ENCODE measurements at regions not wholly inside any gene's neighbourhood (a gene's known extent, or its start where the extent isn't known, plus 50 kb on each side); places are given as distances from the start of the nearest gene placed in this dataset.
A peak's percentile ranks its signal among the peaks of the same experiment; 100 is the strongest.
"Not testable (repeated sequence)": the region's sequence is repeated elsewhere in the genome, so short reads cannot be mapped to it uniquely, and the experiment has no call there.

DNA sequence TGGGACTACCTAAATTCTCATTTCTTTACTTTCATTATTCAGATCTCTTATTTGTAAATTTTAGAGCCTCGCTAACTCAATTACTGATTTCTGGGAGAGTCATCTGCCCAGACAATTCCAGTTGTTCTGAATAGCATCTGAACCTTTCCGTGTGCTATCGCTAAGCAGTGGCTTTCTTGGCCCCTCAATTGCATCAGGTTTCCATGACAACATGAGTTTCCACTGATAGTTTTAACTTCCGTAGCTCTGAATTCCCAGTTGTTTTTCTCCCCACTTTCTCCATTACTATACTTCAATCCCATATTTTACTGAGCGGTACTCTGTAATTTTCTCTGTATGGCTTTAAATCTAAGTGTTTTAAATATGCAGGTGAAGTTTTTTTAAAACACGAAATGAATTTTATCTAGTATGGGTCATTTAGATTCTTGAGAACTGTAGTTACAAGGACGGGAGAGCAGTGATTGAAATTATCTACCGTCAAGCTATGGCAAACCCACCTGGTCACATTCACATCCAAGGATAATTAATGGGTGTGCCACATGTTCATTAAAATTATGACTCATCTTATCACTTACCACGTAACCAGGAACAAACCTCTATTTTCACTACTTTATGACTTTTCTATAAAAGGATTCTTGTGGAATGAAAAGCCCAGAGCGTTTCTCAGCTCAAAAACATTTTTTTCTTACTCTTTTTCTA lies 223.5 kb upstream of the PCSK5 start:
- DNase-seq, result no peak

DNA sequence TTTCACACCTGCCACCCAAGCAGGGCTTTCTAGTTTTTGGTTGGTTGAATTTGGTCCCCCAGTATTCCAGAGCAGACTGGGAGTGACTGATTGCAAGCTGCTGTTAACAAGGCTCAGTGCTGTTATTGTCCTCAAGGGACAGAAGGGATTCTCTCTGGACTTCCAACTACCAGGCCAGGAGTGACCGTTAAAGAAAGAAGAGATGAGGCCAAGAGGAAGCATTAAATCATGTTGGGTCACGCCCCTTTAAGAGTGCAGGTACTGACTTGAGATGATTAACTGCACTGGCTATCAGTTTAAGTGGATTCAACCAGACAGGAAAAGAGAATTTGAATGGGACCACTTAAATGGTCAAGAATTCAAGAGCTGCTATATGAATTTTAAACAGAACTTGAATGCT lies 220.8 kb upstream of the PCSK5 start:
- DNase-seq, result no peak

DNA sequence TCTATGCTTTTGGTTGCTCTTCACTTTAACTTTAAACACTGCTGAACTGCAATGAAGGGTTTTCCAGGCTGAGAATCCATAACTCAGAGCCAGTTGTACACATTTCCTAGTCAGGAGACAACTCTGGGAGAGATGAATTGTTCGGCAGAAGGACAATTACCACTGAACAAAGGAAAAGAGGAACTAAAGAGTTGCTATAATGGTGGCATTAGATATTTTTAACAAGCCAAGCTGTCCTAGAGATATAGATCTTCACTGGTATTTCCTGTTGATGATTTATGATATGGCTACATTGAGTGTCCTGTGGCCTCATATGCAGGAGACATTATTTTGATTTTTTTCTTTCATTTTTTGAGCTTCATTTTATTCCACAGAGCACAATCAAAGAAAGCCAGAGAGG lies 219.1 kb upstream of the PCSK5 start:
- no peak for DNase-seq

DNA sequence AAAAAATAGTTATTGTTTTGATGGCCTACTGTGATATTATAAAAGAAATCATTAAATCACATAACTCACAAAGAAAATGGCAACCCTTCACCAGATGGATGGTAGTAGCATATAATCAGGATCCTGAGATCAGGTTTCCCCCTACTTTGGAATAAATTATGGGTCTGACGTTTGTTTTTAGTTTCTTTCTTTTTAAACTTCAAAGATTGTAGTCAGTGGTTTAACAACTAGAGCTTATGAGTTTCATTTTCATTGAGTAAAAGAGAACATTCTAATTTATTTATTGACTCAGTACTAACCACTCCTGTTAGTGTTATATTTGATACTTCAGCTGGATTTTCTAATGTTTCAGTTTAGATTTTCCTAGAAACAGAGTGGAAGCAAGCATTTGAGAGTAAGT lies 218.0 kb upstream of the PCSK5 start:
- no peak for DNase-seq

DNA sequence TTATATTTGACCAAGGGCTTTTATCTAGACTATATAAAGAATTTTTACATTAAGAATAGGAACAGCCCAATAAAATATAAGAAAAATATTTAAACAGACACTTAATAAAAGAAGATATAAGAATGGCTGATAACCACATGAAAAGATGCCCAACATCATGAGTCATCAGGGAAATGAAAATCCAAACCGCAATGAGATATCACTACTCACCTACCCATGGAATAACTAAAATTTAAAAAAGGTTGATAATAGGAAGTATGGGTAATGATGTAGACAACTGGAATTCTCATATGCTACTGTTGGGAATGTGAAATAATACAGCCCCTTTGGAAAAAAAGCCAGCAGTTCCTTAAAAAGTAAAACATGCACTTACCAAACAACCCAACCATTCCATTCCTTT lies 206.9 kb upstream of the PCSK5 start:
- no peak for DNase-seq

DNA sequence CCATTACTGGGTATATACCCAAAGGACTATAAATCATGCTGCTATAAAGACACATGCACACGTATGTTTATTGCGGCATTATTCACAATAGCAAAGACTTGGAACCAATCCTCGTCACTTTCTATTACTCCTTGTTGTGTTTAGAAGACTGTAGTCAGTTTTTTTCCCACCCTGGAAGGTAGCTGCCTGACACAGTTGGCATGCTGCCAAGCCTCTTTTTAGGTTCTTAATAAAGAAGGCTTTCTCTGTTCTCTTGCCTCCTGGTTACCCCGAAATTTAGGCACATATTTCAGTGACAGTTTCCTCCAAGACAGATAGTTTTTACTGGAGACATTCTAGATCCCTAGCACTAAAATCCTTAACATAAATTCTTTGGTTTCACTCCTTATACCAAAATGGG lies 205.4 kb upstream of the PCSK5 start:
- DNase-seq, result peak in 11 of 51 donors; percentile 0 to 16 (median 5)

GRCh38 chr9:75687359-75687953 lies 203.0 kb upstream of the PCSK5 start:
- DNase-seq, result no peak

- DNase-seq, result not testable (repeated sequence)
Observed at GRCh38 chr9:75690551-75690950, 199.9 kb upstream of the PCSK5 start.

GRCh38 chr9:75691408-75691807 lies 199.1 kb upstream of the PCSK5 start:
- no peak for DNase-seq

DNA sequence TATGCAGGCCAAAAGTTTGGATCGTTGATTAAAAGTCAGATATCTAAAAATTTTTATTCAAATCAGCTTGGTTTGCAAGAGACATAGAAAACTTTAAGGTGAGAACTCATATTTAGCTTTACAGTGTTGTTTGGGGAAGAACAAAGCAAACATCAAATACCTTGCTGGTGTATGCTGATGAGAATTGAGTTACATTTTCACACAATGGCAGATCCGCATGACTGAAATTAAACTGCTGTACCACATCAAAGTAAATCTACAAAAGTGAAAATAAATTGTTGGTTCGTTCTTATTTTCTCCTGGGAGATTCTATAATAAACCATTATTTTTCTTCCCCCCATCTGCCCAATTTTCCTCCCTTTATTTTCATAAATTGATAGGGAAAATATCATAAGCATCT lies 198.2 kb upstream of the PCSK5 start:
- DNase-seq, result no peak

- DNase-seq, result no peak
Observed at GRCh38 chr9:75695921-75696320, 194.6 kb upstream of the PCSK5 start.

DNA sequence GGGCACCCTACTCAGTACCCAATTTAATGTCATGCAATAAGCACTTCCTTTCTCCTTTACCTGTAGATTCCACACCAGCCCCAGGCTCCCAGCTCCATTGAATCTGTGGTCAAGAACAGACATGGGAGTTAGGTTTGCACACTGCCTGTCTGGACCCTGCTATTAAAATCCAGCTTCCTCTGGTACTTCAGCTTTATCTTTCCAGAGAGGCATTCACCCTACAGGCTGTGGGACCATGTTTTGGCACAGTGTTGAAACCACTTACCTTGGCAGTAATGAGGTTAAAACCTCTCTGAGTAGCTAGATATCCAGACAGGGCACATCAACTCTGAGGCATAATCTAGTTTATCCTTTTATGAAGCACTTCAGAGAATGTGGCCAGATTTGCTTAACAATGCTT lies 191.5 kb upstream of the PCSK5 start:
- DNase-seq, result no peak

GRCh38 chr9:75699625-75700251 lies 190.7 kb upstream of the PCSK5 start:
- DNase-seq, result no peak

DNA sequence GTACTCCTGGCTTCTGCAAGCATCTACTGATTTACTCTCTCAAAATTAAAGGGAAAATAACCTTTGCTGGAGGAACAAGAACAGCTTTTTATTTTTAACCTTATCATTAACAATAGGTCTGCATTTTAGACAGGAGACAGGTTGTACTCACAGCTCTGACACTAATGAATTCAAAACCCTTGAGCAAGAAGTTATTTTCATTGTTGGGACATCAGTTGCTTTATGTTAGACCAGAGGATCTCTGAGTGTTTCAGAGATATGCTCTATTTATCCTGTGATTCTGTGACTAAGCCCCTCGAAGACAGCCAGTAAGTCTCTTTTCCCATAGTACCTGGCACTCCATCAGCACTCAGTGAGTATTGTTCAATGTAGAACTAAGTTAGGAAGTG lies 190.2 kb upstream of the PCSK5 start:
- DNase-seq, result peak in 1 of 51 donors; percentile 24

DNA sequence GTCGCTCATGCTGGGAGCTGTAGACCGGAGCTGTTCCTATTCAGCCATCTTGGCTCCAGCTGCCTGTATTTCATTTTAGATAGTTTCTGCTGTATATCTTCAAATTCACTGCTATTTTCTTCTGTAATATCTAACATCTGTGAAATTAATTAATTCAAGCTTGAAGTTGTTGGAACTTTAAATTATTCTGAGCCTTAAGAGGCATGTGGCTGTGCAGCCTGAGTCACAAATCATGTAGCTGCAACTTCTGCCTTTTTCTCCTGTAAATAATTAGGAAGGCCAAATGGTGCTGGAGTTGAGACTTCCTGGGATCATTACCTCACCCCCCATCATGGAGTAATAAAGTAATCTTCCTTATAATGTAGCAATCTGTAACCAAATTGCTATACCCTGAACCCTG lies 183.3 kb upstream of the PCSK5 start:
- no peak for DNase-seq

DNA sequence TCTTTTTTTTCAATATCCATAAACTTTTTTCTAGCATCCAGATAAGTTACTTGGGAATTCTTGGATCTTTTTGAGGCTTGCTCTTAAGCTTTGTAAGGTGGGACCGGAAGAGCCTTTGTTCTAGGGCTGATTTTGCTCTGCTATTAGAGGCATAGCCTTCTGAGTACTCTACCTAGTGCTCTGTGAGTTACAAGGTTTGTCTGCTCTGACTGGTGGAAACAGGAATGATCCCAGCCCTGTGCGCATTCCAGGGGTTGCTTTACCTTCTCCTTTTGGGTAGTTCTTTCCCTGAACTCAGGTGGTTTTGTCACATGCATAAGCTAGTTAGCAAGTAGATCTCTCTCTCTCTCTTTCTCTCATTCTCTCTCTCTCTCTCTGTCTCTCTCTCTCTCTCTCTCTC lies 180.8 kb upstream of the PCSK5 start:
- DNase-seq, result no peak

DNA sequence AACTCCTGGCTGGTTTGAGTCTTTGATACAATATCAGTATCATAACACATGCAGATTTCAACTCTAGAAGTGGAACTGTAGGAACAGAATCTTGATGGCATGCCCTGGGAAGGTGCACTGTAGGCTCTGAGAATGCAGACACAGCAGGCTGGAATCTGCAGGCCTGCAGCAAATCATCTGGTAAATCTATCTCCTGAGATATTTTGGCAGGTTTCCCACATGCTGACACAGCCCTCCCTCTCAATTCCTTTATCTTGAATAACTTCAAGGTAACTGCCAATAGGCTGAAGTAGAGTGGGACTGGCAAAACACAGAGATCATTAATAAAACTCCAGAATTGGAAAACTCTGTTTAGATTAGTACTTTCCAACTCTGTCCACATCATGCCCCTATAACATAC lies 177.8 kb upstream of the PCSK5 start:
- DNase-seq, result no peak

DNA sequence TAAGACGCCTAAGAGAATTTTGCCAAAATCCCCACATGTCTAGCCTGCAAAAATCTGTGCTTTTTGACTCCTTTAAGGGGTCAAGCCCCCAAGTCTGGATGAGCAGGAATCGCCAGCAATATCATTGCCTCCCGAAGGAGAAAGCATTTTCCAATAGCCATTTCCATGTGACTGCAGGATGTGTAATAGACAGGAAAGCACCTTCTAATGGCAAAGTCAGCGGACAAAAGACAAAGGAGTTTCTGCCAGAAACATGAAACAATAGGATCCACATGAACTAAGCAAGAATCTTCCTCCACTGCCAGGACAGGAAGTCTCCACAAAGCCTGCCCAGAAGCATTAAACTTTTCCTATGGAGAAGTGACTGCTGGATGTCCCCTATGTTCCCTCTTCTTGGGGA lies 177.1 kb upstream of the PCSK5 start:
- no peak for DNase-seq

DNA sequence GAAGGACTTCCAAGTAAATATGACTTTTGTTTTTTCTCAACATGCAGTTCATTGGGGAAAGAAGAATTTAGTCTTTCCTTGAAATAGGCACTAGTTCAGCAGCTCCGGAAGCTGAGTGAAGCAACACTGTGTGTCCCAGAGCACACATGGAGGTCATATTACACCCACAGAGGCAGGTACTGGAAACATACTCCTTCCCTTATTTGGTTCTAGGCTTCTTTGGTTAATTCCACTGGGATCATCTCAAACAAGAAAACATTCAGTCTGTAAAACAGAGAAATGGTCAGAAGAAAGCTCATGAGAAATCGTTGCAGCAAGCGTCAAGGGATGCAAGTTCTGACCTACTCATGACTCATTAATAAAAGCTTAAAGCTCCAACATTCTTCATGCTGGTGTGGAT lies 175.1 kb upstream of the PCSK5 start:
- no peak for DNase-seq

GRCh38 chr9:75718677-75719076 lies 171.8 kb upstream of the PCSK5 start:
- DNase-seq, result no peak

DNA sequence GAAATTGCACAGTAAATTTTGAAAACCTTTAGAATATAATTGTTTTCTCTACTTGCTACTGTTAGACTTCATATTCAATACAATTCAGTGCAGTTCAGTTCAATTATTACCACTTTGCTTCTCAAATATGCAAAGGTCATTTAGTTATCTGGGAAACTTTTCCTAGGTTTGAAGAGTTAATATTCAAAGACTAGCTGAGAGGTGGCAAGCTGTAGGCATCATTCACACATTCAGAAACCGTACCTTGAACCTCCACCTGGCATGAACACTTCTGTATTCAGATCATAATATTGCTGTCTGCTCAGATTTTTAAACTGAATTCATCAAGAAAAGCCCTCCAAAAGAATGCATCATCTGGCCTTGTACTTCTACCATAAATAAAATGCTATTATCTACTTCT lies 162.1 kb upstream of the PCSK5 start:
- no peak for DNase-seq

GRCh38 chr9:75734802-75735201 lies 155.7 kb upstream of the PCSK5 start:
- DNase-seq, result no peak

DNA sequence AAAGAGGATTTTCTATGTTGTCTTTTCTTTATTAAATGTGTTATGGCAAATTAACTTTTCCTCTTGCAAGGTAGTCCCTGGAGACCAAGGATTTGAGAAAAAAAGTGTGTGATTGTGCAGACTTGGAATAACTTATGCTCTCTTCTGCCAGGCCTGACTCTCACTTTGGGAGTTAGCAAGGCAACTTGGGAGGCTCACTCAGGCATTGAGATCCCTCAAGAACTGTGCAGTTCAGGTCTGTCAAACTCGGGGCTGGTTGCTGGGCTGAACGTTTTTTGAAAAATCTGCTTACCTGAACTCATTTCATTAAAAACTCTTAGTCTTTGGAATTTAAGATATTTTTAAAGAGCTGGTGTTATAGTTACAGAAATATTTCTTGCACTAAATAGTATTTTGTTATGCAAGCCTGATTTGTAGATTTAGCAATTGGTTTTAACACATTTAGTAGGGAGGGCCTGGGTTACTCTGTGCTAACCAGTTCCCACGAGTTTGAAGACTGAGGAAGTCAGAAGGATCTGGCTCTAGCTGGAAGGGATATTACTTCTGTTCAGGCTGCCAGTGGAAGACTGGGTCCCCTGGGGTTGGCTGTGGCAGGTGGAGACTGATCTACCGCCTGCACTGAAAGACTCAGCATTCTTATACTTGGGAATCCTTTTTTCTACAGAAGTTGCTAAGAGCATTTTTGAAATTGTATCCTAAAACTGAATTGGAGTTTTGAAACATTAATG lies 150.4 kb upstream of the PCSK5 start:
- no peak for DNase-seq

Data from hypothalamus (tissue), 51 donors.